Muscle layer of duodenum (tissue), 2 donors: ENCODE measurements at regions not wholly inside any gene's neighbourhood (a gene's known extent, or its start where the extent isn't known, plus 50 kb on each side); places are given as distances from the start of the nearest gene placed in this dataset.

ENCODE experiments used
- H3K27ac ChIP-seq: one replicate; pipeline ENCODE4 v1.7.0; 2013; ENCODE audit warnings: mild to moderate bottlenecking, low read length
- H3K27me3 ChIP-seq: one replicate; pipeline ENCODE4 v1.7.0; 2013; ENCODE audit warnings: low read depth, mild to moderate bottlenecking, control low read depth, low read length
- H3K36me3 ChIP-seq, 2 donors: one replicate each; pipeline ENCODE4 v1.7.0; 2013; ENCODE audit warnings: low read length in 2 of 2, control low read depth in 1 of 2, mild to moderate bottlenecking in 1 of 2; ENCODE audit not compliant: insufficient read depth in 2 of 2, control insufficient read depth in 1 of 2
- H3K4me1 ChIP-seq, 2 donors: one replicate each; pipeline ENCODE4 v1.7.0; 2013; ENCODE audit warnings: low read length in 2 of 2, mild to moderate bottlenecking in 2 of 2, control low read depth in 1 of 2, moderate library complexity in 1 of 2; ENCODE audit not compliant: insufficient read depth in 2 of 2, control insufficient read depth in 1 of 2
- H3K4me3 ChIP-seq, 2 donors: one replicate each; pipeline ENCODE4 v1.7.0; 2013; ENCODE audit warnings: low read length in 2 of 2, low read depth in 1 of 2, mild to moderate bottlenecking in 1 of 2
- H3K9me3 ChIP-seq, 2 donors: one replicate each; pipeline ENCODE4 v1.7.0; 2013; ENCODE audit warnings: low read length in 2 of 2, control low read depth in 1 of 2, mild to moderate bottlenecking in 1 of 2; ENCODE audit not compliant: control insufficient read depth in 1 of 2
- donor health status: healthy.

- H3K4me3 ChIP-seq: no peak overlapping the region
- no peak overlapping the region for H3K27ac ChIP-seq
- H3K27me3 ChIP-seq: no peaks in the 10 kb centered on the region
- no peaks in the 10 kb centered on the region for H3K4me1 ChIP-seq
- no peaks in the 10 kb centered on the region for H3K36me3 ChIP-seq
- H3K9me3 ChIP-seq: no peaks in the 10 kb centered on the region
Observed at GRCh38 chr14:65915125-65915524, 502.6 kb downstream of the FUT8 start.

- Histone ChIP-seq H3K4me1 (no peaks in the 10 kb centered on the region), H3K27ac (no peak overlapping the region), H3K27me3 (no peaks in the 10 kb centered on the region), H3K36me3 (no peaks in the 10 kb centered on the region), H3K4me3 (no peak overlapping the region), H3K9me3 (no peaks in the 10 kb centered on the region)
Observed at GRCh38 chr14:65916055-65916454, 503.5 kb downstream of the FUT8 start.

GRCh38 chr14:65920996-65921395, 508.5 kb downstream of the FUT8 start:
- no peak overlapping the region for H3K27ac ChIP-seq
- H3K27me3 ChIP-seq: no peaks in the 10 kb centered on the region
- no peaks in the 10 kb centered on the region for H3K4me1 ChIP-seq
- H3K4me3 ChIP-seq: no peak overlapping the region
- H3K9me3 ChIP-seq: no peaks in the 10 kb centered on the region
- H3K36me3 ChIP-seq: no peaks in the 10 kb centered on the region

- H3K27me3 ChIP-seq: no peaks in the 10 kb centered on the region
- no peak overlapping the region for H3K4me3 ChIP-seq
- no peaks in the 10 kb centered on the region for H3K4me1 ChIP-seq
- no peaks in the 10 kb centered on the region for H3K9me3 ChIP-seq
- H3K27ac ChIP-seq: no peak overlapping the region
- H3K36me3 ChIP-seq: no peaks in the 10 kb centered on the region
Observed at GRCh38 chr14:65922142-65922541, 509.6 kb downstream of the FUT8 start.

DNA sequence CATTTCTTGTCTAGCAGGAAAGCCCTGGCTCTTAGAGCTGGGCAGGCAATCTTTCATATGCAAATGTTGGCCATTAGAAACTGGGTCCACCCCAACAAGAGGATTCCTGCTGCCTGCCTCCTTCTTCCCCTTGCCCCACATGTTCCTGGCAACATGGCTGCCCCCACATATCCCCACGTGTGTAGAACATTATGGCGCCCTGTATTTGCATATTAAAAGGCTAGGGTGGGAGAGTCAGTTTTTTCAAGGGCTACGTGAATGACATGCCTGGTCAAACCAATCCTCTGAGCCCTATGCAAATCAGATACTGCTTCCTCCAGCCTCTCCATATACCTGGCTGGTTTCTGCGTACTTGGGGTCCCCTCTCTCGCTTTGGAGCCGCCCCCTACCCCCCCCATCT, 514.0 kb downstream of the FUT8 start:
- Histone ChIP-seq H3K27ac (no peak overlapping the region), H3K9me3 (no peaks in the 10 kb centered on the region), H3K27me3 (no peaks in the 10 kb centered on the region), H3K4me3 (no peak overlapping the region), H3K36me3 (no peaks in the 10 kb centered on the region), H3K4me1 (no peaks in the 10 kb centered on the region)

DNA sequence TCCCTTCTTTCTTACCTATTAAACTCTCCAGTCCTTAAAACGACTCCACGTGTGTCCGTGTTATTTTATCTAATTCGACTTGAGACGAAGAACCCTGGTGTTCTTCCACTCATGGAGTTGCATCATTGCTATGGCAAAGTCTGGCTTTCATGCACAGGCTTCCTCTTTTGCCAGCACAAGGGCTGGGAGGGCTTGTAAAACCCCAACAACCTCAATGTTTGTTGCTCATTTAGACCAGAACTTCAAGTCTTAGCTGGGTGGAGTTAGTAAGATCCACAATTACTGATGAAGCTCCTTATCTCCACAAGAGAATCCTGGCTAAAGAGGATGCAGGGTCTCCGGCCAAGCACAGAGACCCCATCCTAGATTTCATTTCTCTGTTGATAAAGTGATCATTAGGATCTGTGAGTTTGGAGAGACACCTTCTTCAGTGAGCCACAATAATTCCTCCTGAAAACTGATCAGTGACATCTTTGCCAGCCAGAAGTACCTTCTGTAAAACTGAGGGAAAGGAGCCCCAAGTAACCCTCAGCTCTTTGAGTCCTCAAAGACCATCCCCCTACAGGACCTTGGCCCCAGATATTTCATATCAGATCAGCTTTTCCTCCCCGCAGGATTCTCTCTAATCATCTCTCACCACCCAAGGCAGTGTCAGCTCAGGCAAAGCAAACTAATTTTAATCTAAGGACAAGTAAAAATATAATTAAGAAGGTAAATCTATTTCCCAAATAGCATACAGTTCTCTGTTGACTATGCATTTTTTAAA, 514.6 kb downstream of the FUT8 start:
- H3K9me3 ChIP-seq: no peaks in the 10 kb centered on the region
- no peaks in the 10 kb centered on the region for H3K36me3 ChIP-seq
- H3K4me1 ChIP-seq: no peaks in the 10 kb centered on the region
- H3K4me3 ChIP-seq: no peak overlapping the region
- no peaks in the 10 kb centered on the region for H3K27me3 ChIP-seq
- no peak overlapping the region for H3K27ac ChIP-seq

DNA sequence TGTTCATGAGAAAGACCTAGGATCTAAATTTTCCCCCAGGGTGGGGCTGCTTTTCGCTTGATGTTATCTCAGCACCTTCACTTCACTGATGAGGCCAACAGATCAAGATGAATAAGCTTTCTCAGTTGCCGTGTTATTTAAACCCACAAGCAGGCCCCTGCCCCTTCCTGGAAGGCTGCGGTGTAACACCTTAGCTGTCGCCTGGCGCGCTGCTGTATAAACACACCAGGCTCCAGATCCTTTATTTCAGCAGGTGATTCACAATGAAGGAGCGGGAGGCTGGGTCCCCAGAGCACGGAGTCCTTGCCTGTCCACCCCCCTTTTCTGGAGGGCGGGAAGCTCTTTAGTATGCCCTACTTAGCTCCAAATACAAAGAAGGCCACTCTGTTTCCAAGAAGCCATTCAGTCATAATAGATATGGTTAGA, 515.4 kb downstream of the FUT8 start:
- H3K9me3 ChIP-seq: no peaks in the 10 kb centered on the region

DNA sequence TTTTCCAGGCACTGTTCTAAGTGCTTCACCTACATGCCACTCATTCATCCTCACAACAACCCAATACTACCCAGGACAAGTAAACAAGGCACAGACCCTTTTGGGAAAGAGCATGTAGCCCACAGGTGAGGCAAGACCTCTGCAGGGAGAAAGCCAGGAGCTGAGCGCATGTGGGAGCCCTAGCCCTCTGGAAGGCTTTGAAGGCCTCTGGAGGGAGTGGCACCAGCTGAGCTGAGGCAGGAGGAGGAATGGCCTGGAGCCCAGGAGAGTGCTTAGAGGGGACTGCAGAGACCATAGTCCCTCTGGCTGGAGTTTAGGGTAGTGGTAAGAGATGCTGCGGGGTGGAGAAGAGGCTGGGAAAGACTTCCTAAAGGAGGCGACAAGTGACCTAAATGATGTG, 516.5 kb downstream of the FUT8 start:
- Histone ChIP-seq H3K4me1 (no peaks in the 10 kb centered on the region), H3K27me3 (no peaks in the 10 kb centered on the region), H3K27ac (no peak overlapping the region), H3K9me3 (no peaks in the 10 kb centered on the region), H3K4me3 (no peak overlapping the region), H3K36me3 (no peaks in the 10 kb centered on the region)

More for the DNA sequence above, 515.4 kb downstream of the FUT8 start:
- Histone ChIP-seq H3K27ac (no peak overlapping the region), H3K4me3 (no peak overlapping the region), H3K27me3 (no peaks in the 10 kb centered on the region), H3K4me1 (no peaks in the 10 kb centered on the region), H3K36me3 (no peaks in the 10 kb centered on the region)

DNA sequence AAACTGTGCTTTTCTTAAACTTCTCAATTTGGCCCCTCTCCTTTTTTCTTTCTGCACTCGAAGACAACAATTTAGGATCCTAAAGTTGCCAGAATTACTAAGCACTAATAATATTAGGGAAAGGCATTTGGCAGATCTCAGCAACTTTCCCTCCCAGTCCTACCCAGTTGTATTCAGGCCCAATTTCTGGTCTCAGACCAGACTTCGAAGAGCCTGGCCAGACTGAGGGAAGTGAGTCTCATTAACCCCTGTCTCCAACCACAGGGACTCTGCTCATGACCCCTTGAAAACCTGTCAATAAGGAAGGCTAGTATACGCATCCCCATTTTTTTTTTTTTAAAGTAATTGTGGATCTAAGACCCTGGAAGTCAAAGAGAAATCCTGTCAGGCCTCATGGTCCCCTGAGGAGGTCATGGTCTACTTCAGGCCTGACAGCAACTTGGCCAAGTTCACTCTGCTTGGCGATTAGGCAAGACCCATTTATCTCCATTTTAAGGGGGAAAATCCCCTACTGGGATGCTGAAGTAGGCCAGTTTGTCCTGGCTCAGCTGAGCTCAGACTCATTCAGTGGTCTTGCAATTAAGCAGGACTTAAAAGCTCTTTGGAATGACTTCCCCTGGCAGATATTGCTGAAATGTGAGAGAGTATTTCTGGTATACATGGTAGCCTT, 521.0 kb downstream of the FUT8 start:
- Histone ChIP-seq H3K4me3 (no peak overlapping the region), H3K9me3 (no peaks in the 10 kb centered on the region), H3K27me3 (no peaks in the 10 kb centered on the region), H3K27ac (no peak overlapping the region), H3K4me1 (no peaks in the 10 kb centered on the region), H3K36me3 (no peaks in the 10 kb centered on the region)

- no peaks in the 10 kb centered on the region for H3K36me3 ChIP-seq
- H3K27me3 ChIP-seq: no peaks in the 10 kb centered on the region
- H3K4me3 ChIP-seq: no peak overlapping the region
- no peak overlapping the region for H3K27ac ChIP-seq
- no peaks in the 10 kb centered on the region for H3K4me1 ChIP-seq
- no peaks in the 10 kb centered on the region for H3K9me3 ChIP-seq
Observed at GRCh38 chr14:65934070-65934435, 521.5 kb downstream of the FUT8 start.

GRCh38 chr14:65936342-65936975, 523.9 kb downstream of the FUT8 start:
- H3K36me3 ChIP-seq: no peaks in the 10 kb centered on the region
- no peak overlapping the region for H3K4me3 ChIP-seq
- no peak overlapping the region for H3K27ac ChIP-seq
- H3K27me3 ChIP-seq: no peaks in the 10 kb centered on the region
- H3K9me3 ChIP-seq: no peaks in the 10 kb centered on the region
- no peaks in the 10 kb centered on the region for H3K4me1 ChIP-seq
